GM18867 (cell line): ENCODE measurements at regions not wholly inside any gene's neighbourhood (a gene's known extent, or its start where the extent isn't known, plus 50 kb on each side); places are given as distances from the start of the nearest gene placed in this dataset.

ENCODE experiments used
- ATAC-seq: cut with Tn5 transposase; IDR thresholded peaks from one replicate; pipeline ENCODE4 v1.9.1; 2021; ENCODE audit warnings: mild to moderate bottlenecking, moderate library complexity; ENCODE audit not compliant: unreplicated experiment

DNA sequence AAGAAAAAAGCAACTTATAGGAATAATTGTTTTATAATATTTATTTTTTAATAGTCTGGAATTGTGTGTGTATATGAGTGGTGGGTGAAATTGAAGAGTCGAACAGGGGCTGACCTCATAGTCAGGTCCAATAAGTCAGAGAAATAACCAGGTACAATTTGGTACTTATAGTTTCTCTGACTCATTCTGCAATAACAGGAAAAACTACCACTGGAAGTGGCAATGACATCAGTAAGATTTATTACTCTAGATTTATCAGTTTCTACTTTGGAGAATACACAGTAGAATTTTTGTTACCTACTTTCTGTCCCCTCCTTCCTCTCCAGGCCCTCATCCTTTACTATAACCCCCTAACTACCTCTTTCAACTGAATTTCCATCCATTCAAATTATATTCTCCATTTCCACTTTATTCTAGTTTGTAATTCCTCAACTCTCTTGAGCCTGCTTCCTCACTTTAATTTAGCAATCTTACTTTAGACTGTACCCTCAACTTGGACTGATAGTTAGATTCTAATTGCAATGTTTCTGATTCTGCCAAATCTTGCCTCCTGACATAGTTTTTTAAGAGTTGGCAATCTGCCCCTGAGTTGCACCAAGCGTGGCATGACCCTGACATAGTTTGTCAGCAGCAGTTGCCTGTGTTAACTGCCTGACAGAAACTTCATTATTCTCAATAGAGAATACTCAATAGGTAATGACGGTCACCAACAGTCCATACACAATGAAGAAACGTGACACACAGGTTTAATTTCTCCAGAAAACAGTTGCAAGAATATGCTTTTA lies 475.3 kb upstream of the RIOK2 start:
- no peak for ATAC-seq

DNA sequence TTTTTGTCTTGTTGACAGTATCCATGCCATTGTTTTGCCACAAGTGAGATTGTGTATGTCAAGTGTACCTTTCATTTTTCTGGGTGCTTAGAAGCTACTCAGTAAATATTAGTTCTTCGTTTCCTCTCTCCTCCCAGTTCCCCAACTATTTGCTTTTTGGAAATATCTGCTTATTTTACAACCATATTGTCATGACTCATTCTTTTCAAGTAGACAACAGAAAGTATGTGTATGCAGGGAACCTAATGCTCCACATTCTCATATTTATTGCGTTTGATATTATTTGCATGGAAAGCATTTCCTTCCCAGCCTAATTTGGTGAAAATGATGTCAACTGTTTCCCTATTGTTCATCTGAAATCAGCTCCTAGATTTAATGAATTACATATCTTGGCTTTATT lies 483.7 kb upstream of the RIOK2 start:
- no peak for ATAC-seq

DNA sequence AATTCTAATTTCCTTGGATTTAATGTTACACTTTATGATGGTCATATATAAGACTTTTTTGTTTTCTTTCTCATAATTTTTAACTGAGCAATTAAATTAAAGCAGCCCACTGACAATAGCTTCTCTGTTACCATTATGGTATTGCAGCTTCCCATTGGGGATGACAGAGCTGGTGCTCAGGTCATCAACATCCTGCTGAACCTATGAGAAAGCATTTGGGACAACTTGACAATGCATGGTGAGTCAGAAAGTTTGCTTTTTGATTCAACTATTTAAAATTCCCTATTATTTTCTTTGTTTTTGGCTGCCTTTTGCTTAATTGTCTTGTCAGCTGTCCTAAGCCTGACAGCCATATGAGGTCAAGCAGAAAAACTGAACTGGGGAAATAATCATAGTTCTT lies 487.4 kb upstream of the RIOK2 start:
- ATAC-seq = no peak

DNA sequence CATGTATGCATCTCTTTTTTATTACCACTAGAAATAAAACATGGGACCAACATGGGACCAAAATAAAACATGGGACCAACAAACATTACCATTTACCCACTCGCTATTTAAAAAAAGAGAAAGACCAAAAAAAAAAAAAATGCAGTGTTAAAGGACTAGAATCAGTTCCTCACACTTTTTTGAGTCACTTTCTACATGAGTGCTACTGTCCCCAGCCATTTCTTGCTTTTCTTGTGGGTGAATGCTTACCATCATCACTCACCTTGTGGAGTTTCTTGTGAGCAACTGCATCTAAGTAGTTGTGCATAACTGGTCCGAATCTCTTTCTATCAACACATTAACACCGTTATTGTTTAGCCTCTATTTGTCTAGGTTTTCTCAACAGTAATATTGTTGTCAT lies 493.6 kb upstream of the RIOK2 start:
- no peak for ATAC-seq

DNA sequence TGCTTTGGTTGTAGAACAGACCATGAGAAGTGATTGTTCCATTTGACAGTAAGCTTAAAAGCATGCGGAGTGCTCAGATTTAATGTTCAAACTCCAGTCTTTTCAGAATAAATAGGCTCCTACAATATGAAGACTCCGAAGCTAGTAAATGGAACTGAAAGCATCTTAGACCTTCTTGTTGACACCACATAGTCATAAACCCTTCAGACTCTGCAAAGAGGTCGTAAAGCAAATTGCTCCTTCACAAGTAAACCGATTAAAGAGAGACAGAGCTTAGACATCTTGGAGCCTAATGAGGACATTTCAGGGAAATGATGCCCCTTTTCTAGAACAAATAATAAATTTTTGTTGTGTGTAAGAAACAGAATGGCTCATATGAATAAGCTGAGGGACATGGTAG lies 511.0 kb upstream of the RIOK2 start:
- no peak for ATAC-seq

DNA sequence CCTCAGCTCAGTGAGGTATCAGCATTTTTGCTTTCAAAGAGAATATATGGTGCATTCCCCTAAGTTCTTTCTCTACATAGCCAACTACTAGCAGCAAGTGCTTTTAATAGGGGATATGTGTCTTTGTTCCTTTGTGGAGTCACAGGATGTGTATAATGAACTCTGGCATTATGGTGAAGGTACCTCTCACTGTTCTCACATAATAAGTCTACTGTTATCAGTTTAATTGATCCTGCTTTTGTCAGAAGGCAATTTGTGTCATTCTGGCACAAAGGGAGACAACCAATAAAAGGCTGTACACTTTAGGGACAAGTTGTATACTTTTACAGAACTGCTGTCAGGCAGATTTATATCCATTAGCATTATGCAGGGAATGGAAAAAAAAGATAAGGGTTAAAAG lies 531.4 kb upstream of the RIOK2 start:
- no peak for ATAC-seq

DNA sequence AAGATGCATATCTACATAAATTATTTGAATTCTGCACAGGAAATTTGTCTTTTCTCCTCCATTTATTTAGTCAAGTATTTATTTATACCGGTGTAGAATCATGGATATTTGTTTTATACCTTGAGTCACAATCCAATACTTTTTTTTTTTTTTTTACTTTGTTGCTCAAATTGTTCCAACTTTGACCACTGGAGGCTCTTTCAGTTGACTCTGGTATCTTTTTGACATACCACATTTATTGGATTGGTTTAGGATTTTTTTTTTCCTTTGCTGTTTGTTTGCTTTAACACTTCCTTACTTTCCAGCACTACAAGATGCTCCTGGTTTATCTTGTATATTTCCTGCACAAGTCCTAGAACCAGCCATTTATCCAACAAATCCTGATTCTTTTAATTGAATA lies 543.1 kb upstream of the RIOK2 start:
- ATAC-seq = no peak

DNA sequence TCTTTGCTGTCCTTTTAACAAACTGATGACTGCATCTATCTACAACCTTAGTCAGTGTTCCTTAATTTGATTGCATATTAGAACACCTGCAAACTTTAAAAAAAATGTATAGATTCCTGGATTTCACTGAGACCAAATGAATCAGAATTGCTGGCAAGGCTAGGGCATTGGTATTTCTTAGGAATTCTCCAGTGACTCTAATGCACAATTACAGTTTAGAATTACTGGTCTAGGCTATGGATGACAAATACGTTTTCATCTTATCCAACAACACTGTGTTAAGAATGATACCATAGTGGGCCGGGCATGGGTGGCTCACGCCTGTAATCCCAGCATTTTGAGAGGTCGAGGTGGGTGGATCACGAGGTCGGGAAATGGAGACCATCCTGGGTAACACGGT lies 545.9 kb upstream of the RIOK2 start:
- ATAC-seq = no peak

DNA sequence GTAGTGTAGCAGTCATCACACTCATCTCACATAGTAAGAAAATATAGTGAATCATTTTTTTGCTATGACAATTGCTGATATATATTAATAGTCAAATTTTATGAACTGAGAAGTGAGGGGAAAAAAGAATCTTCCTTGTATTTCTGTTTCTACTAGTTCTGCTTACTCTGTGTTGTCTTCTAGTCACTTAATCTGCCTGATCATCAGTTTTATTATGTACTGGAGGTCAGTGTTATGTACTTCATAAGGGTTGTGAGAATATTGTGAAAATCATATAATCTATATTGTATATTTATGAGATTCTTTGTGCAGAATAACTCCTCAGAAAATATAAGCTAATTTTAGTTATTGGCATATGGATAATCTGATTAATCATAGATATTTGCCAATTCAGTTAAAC lies 546.9 kb upstream of the RIOK2 start:
- ATAC-seq = no peak

DNA sequence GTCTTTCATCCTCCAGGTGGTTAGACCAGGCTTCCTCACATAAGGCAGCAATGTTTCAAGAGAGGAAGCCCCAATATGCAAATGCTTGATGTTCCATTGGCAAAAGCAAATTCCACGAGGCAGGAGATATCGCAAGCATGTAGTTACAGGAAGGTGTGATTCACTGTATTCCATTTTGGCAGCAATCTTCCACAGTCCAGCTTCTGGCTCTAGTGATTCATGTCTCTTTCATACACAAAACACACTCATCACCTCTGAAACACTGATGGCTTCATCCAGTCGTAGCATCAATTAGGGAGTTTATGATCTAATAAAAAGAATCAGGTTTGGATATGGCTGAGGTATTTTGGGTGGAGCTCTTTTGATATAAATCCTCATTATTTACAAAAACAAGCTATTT lies 552.2 kb upstream of the RIOK2 start:
- ATAC-seq = no peak

DNA sequence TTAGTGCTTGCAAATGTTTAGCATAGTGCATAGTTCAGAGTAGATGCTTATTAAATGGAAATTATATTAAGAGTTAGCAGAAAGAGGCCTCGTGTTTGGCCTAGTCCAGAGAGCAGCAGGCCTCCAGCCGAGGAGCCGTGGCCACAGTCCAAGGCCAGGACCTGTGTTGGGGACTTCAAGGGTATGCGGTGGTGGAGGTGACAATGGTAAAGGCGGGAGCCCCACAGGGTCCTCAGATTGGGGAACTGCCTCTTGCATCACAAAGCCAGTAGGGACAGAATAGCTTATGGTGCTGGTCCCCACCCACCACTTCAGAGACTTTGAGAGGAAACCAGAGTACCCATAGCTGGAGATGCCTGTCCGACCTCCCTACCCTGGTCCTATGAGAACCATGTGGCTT lies 554.6 kb upstream of the RIOK2 start:
- ATAC-seq = no peak

DNA sequence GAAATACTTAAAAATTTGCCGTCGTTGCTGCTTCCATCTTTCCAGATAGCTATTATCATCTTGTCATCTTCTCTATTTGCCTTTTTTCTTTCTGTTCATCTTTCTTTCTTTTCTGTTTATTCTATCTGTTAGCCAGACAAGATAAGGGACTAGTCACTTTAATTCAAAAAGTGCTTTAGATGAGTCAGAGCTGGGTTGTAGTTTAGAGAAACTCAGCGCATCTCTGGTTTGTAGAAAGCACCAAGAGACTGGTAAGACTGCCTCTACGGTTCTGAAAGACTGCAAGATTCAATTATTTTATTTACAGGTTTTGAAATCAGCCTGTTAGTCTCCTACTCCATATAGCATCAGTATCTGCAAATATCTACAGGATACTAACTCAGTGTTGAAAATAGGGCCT lies 562.8 kb upstream of the RIOK2 start:
- no peak for ATAC-seq

DNA sequence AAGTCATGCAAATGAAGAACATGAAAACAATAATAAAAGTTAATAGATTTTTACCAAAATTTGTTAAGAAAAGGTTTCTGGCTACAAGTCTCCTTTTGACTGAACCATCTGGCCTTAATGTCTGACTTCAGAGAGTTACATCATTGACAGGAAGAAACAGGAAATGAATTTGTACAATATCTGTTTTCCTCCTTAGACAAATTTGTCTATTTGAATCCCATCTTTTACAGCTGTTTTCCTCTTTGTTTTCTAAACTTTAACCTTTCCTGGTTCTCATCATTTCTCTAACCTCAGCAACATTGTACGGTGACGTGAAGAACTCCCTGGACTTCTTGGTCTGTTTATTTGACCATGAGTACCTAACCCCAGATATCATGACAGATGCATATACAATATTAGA lies 567.5 kb upstream of the RIOK2 start:
- no peak for ATAC-seq

DNA sequence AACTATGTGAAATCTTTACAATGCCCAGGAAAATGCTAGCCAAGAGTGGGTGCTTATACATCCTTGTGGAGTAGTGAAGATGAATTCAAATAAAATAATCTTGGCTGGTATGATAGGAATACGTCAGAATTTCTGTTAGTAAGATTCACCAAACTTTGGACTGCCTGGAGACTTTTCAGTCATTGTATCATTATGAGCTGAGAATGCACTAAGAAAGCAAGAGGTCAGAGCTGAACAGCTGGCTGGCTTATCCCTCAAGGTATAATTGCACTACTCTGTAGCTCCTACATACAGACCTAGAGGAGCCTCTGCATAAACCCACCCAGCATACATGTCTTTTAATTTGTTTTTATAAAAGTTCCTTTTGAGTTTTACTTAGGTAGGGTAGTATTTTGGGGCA lies 568.5 kb upstream of the RIOK2 start:
- ATAC-seq = no peak

DNA sequence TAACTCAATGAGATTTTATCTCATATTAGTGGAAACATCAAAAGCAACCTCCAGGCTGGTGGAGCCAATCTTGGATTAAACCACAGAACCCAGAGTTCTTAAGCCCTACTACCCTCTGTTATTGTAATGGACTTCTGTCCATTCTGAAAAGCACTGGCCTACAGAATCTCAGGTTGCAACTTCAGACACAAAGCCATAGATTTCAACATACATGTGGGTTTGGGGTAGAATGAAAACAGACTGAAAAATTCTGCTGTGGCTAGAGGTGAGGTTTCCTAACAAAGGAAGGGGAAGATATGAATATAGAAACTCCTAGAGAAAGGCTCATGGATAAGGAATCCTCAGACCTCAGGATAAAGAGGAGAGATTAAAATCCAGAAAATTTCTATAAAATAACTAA lies 569.8 kb upstream of the RIOK2 start:
- no peak for ATAC-seq

DNA sequence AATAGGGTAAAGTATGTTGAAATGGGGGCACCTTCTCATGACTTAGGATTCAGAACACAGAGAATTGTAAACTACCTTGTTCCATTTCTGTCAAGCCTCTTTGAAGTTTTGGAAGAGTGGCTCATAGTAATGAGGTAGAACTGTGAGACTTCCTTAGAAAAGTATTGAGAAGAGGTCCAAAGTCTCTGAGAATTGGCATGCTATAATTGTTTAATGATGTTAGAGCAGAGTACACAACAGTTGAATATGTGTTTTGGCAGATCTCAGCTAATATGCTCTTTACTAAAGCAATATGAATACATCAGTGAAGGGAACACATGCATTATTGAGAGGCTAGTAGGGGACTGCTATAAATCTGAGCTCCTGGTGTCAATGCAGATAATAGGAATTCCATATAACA lies 579.4 kb upstream of the RIOK2 start:
- ATAC-seq = no peak

DNA sequence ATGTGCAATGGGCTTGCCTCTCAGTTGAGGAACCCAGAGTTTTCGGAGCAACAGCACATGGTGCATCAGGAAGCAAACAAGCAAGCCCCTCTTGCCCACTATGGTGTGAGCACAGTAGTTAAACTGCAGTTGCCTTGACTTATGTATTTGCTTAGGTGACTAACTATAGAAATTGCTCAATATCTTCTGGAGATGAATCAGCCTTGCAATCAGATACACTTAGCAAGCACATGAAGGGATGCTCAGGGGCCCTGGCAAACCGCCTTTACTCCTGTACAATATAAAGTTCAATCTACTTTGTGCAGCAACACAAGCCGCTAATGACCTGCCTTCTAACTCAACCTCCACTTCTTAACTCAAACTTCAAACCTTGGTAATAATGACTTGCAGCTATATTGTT lies 581.7 kb upstream of the RIOK2 start:
- no peak for ATAC-seq

DNA sequence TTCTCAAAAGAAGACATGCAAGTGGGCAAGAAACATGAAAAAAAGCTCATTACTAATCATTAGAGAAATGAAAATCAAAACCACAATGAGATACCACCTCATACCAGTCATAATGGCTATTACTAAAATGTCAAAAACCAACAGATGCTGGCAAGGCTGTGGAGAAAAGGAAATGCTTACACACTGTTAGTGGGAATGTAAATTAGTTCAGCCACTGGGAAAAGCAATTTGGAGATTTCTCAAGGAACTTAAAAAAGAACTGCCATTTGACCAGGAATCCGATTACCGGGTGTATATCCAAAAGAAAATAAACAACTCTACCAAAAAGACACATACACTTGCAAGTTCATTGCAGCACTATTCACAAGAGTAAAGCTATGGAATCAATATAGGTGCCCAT lies 595.4 kb upstream of the RIOK2 start:
- ATAC-seq = no peak

DNA sequence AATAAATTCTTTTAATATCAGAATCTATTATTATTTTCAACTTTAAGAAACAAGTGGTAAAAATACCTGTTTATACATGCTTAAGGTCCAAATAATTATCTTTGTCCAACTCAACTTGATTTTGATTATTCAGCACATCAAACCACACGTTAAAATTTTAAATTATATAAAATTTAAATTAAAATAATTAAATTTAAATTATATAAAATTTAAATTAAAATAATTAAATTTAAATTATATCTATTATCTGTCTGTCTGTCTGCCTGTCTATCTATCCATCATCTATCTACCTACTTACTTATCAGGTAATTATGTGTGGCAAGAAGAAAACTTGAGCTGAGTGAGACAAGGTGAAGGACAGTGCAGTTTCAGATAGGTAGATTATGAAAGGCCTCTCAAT lies 605.3 kb upstream of the RIOK2 start:
- no peak for ATAC-seq

DNA sequence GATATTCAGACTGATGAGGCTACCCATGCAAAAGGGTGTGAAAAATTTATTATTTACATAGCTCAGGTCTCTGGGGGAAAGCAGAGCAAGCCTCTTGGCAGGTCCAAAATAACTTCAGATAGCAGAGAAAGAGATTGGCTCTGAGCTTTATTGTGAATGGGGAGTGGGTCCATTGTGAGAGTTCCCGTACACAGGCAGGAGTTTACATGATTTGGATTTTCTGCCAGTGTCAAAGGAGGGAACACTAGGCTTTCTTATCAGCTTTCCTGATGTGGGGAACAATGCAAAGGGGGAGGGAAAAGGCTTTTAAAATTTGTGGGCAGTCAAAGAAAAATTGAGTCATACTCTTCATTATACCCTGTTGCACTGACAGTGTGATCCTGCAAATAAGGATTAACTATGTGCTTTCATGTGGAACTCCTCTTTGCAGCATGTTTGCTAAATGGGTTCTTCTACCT lies 615.0 kb upstream of the RIOK2 start:
- no peak for ATAC-seq

DNA sequence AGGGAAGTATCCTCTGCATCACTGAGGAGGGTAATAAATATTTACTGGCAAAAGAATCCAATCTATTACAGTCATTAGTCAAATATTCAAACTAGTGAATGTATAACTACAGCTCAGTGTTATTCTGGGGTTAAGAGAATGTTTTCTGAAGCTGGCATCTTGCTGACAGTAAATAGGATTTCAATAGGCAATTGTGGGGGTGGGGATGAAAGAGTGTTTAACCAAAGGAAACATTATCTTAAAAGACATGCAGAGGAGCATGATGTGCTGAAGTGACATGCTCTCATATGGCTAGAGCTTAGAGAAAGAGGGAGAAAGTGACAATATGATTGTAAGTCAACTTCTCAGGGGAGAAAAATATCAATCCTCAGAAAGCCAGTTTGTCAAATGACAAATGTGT lies 618.4 kb upstream of the RIOK2 start:
- ATAC-seq = no peak

DNA sequence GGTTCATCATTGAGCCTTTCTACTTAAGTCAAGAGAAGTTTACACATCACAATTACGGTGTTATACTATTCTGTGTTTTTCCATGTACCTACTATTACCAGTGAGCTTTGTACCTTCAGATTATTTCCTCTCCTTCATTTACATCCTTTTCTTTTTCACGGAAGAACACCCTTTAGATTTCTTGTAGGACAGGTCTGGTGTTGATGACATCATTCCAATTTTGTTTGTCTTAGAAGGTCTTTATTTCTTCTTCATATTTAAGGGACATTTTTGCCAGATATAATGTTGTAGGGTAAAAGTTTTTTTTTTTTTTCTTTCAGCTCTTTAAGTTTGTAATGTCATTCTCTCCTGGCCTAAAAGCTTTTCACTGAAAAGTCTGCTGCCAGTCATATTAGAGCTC lies 637.1 kb upstream of the RIOK2 start:
- no peak for ATAC-seq

DNA sequence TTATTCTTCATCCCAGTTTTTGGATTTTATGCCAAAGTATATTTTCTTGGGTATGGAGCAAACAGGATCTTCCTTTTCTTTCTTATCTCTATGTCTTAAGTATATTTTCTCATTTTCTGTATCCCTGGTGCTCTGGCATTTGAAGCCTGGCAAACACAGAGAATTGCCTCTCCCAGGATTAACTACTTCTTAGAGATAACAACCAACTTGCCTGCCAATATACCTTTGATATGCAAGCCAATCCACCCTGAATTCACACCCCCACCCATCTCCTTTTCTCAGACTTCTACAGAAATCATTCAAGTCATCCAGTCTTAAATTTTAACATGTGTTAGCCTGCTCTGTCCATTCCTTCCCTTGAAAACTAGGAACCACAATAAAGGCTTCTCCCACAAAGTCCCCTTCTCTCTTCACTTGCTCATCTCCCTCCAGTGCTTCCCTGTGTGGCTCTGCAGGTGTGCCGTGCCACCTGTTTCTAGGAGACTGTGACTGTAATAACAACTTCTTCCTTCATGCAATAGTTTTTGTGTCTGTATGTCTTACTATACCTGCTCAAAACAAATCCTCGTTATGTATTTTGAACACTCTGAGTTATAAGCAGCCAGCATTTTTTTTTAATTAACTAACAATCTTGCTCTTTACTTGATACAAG lies 649.7 kb upstream of the RIOK2 start:
- no peak for ATAC-seq
